GM12872 (cell line): ENCODE measurements at regions not wholly inside any gene's neighbourhood (a gene's known extent, or its start where the extent isn't known, plus 50 kb on each side); places are given as distances from the start of the nearest gene placed in this dataset.

Experiments
- TF ChIP-seq, protein P1 (sequence below): IDR thresholded peaks from 3 replicates; pipeline ENCODE4 v1.5.1; 2011; ENCODE audit warnings: low read depth, mild to moderate bottlenecking, low read length, moderate library complexity; ENCODE audit not compliant: insufficient read depth

DNA sequence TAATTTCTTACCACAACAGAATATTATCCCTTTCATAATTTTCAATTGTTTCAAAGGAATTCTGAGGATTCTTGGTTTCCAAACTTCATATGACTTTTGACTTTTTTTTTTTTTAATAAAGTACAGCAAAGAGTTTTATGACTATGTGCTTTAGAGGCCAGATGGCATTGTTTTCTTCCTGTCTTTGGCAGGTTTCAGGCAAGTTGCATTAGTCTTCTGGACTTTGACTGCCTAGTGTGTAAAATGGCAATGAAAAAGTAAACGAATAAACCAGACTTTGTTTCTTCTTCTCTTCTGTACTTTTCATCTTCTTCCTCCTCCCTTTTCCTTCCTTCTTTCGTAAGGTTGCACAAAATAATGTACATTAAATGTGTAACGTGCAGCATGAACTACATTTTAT lies 172.6 kb upstream of the RBFOX1 start:
- TF ChIP-seq, protein P1, sequence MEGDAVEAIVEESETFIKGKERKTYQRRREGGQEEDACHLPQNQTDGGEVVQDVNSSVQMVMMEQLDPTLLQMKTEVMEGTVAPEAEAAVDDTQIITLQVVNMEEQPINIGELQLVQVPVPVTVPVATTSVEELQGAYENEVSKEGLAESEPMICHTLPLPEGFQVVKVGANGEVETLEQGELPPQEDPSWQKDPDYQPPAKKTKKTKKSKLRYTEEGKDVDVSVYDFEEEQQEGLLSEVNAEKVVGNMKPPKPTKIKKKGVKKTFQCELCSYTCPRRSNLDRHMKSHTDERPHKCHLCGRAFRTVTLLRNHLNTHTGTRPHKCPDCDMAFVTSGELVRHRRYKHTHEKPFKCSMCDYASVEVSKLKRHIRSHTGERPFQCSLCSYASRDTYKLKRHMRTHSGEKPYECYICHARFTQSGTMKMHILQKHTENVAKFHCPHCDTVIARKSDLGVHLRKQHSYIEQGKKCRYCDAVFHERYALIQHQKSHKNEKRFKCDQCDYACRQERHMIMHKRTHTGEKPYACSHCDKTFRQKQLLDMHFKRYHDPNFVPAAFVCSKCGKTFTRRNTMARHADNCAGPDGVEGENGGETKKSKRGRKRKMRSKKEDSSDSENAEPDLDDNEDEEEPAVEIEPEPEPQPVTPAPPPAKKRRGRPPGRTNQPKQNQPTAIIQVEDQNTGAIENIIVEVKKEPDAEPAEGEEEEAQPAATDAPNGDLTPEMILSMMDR = no peak

- TF ChIP-seq, protein P1 = no peak
Measured at GRCh38 chr16:7158481-7158880, 174.2 kb upstream of the RBFOX1 start.

DNA sequence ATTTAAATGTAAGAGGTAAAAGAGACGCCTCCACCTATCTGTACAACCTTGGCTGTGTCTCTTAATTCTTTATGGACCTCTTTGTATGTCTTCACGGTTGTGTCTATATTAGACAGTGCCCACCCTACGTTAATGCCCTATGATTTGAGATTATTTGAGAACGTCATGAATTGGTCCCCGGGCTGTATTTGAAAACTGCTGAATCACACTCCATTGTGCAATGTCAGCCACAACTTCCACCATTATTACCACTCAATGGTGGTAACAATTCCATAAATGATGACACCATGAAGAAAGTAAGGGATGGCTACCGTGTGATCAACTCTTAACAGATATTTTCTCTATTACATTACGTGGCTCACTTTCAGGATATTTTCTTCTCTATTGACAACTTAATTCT lies 182.4 kb upstream of the RBFOX1 start:
- TF ChIP-seq, protein P1 = no peak

DNA sequence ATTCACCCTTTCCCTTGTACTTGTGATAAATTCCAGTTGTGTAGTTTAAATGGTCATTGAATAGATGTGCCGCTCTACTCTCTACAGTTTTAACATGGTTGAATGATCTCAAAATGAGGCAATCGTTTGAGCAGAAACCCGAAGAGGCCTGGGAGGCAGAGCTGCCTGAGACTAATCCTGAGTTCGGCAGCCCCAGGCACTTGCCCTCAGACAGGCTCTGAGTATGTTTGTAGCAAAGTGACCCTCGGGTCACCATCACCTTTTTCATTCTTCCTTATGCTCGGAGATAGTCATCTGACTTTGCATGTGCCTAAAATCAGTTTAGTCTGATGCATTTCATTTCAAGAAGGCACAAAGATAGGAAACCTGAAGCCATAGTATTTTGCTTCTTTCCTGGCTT lies 184.0 kb upstream of the RBFOX1 start:
- TF ChIP-seq, protein P1 = no peak

DNA sequence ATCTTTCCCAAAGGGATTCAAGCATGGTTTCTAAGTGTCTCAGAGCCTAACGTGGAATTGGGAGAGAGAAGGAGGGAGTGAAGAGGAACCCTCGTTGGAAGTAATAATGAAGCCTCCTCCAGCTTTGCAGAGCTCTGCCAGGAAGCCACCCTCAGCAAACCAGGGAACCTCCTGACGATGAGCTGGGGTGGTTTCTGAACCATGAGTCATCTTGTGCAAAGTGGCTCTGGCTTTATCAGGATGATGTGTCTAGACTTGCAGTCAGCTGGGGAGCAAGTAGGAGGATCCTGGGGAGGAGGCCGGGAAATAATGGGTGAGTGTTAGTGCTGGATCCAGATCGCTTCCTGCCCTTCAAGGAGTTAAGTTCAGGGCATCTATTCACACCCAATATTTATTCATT lies 191.7 kb upstream of the RBFOX1 start:
- TF ChIP-seq, protein P1 = no peak

DNA sequence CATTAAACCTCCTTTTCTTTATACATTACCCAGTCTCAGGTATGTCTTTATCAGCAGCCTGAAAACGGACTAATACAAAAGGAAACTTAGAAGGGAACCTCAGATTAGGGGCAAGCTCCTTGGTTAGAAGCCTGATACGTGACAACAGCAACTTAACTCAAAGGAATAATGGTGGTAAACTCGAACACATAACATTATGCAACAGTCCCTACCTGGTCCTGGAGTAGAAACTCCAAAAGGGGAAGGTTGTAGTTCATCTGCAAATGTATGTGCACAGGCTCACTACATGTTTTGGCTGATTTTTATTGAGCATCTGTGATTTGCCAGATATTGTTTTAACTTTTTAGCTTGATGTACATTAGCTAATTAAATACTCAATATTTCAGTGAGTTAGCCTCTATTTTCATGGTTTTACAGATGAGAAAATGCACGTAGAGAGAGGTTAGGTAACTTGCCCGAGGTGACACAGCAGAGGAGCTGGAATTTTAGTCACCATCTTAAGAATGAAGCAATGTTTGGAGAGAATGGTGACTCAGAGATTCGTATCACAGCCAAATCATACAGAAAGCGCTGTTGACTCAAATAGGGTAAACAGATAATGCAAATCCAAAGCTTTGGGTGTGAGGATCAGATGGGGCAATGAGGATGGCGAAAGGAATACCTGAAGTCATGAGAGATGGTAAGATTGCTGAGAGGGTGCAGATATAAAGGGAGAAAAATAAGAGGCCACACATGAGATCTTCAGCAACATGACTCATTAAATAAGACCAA lies 194.9 kb upstream of the RBFOX1 start:
- TF ChIP-seq, protein P1 = no peak

- TF ChIP-seq, protein P1 = no peak
Measured at GRCh38 chr16:7132465-7132864, 200.2 kb upstream of the RBFOX1 start.
